ENCODE measurements at regions not wholly inside any gene's neighbourhood (a gene's known extent, or its start where the extent isn't known, plus 50 kb on each side); places are given as distances from the start of the nearest gene placed in this dataset.

- TF ChIP-seq POLR2A (IDR thresholded peaks at IDR 0.05; ENCODE audit: low read length) (no peak), GATA1 (IDR thresholded peaks at IDR 0.05; ENCODE audit: low read depth, low read length) (no peak)
Observed at GRCh38 chr2:20141056-20141762, 83.7 kb downstream of the SDC1 start.

All from erythroblast (primary cell).